Body of pancreas (tissue), 4 donors: ENCODE measurements at regions not wholly inside any gene's neighbourhood (a gene's known extent, or its start where the extent isn't known, plus 50 kb on each side); places are given as distances from the start of the nearest gene placed in this dataset.

Experiments used
- ATAC-seq: fragments of 150-250 bp; one replicate; pipeline ENCODE4 v1.9.1; 2016
- DNase-seq, 4 donors: peaks; one replicate each; pipeline ENCODE4 v3.0.0-alpha.2; 2019
- H3K27ac ChIP-seq, 4 donors: fragments of 200-600 bp; sonication (generic); 1 replicate in 3 of 4; 2 replicates in 1 of 4; pipeline versions ENCODE4 v1.5.1 to v1.6.1; 2016 to 2019; ENCODE audit warnings: mild to moderate bottlenecking in 1 of 4, mixed read lengths in 1 of 4, moderate library complexity in 1 of 4
- H3K27me3 ChIP-seq, 2 donors: fragments of 200-600 bp; sonication (generic); one replicate each; pipeline ENCODE4 v1.6.0; 2016; ENCODE audit warnings: mild to moderate bottlenecking in 1 of 2
- H3K36me3 ChIP-seq, 2 donors: fragments of 200-600 bp; sonication (generic); replicated peaks in 1 of 2; 2 replicates each; pipeline ENCODE4 v1.5.1; 2016; ENCODE audit warnings: low read depth in 2 of 2; ENCODE audit not compliant: insufficient read depth in 1 of 2
- H3K4me1 ChIP-seq: fragments of 200-600 bp; sonication (generic); one replicate; pipeline ENCODE4 v1.6.0; 2016
- H3K4me3 ChIP-seq, 2 donors: fragments of 200-600 bp; sonication (generic); 1 replicate in 1 of 2; 2 replicates in 1 of 2; pipeline ENCODE4 v1.5.1; 2016 to 2019
- H3K9me3 ChIP-seq, 3 donors: fragments of 200-600 bp; sonication (generic); 1 replicate in 2 of 3; 2 replicates in 1 of 3; pipeline ENCODE4 v1.5.1; 2016
- POLR2A ChIP-seq, 3 donors: fragments of 450-650 bp; IDR thresholded peaks; one replicate each; pipeline ENCODE4 v1.6.1; 2016; ENCODE audit warnings: antibody characterized with exemption in 3 of 3, mild to moderate bottlenecking in 2 of 3
- WGBS, 2 donors: methylation state at CpG; one replicate each; pipeline ENCODE4 v1.1.5; 2017; 5-methylcytosine and 5-hydroxymethylcytosine counted together
- intact Hi-C: fragments of 100-400 bp; cut with DNase I; formaldehyde crosslinking; loops from one replicate; pipeline ENCODE4 v1.15.1; 2023
- TF ChIP-seq, protein P1 (sequence below), 7 experiments: fragments of 450-650 bp in 4 of 7; fragments of 200-600 bp in 3 of 7; sonication (generic) in 3 of 7; IDR thresholded peaks; one replicate each; pipeline ENCODE4 v1.5.1; 2016 to 2019; ENCODE audit warnings: antibody characterized with exemption in 7 of 7

DNA sequence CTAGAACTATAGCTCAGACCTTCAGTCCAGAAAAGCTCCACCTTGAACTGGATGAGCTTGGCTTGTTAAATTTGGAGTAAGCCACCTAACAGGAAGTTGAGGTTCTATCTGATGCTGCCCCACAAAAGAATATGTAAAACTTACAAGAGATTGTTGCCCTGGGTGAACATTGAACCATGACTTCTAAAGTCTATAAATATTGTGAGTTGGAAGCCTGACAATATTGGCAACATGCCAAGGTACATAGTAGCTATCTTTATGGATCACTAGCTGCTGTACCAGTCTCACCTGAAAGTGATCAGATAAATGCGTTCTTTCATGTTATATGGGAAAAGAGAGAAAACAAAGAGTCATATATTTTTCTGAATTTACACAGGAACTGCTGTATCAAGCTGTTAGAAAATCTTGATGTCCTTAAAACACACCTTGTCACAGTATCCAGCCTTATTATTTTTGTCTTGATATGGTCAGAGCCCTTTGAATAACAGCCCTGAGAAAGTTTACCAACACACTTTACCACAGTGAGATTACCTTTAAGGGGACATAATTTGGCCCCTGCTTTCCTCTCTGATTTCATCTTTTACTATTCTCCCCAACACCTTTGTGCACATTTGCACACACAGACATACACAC is 92.0 kb downstream of the LSMEM1 start:
- H3K36me3 ChIP-seq = no peaks in the 10 kb centered on the region
- 13 to 14% methylated on average over 1 of the region's 1 CpG for WGBS, 2 donors
- DNase-seq (peak in 3 of 4 donors; percentile 16 to 50 (median 19)), ATAC-seq (peak; percentile 71)
- H3K4me1 ChIP-seq = peaks cover 25% of the 10 kb centered on the region
- H3K27me3 ChIP-seq = no peaks in the 10 kb centered on the region
- no peak overlapping the region for H3K4me3 ChIP-seq
- H3K27ac ChIP-seq = peak overlapping the region in 1 of 4 donors; percentile 5
- TF ChIP-seq, protein P1, sequence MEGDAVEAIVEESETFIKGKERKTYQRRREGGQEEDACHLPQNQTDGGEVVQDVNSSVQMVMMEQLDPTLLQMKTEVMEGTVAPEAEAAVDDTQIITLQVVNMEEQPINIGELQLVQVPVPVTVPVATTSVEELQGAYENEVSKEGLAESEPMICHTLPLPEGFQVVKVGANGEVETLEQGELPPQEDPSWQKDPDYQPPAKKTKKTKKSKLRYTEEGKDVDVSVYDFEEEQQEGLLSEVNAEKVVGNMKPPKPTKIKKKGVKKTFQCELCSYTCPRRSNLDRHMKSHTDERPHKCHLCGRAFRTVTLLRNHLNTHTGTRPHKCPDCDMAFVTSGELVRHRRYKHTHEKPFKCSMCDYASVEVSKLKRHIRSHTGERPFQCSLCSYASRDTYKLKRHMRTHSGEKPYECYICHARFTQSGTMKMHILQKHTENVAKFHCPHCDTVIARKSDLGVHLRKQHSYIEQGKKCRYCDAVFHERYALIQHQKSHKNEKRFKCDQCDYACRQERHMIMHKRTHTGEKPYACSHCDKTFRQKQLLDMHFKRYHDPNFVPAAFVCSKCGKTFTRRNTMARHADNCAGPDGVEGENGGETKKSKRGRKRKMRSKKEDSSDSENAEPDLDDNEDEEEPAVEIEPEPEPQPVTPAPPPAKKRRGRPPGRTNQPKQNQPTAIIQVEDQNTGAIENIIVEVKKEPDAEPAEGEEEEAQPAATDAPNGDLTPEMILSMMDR (IDR thresholded peaks at IDR 0.05) = no peak
- no peak for TF ChIP-seq POLR2A (IDR thresholded peaks at IDR 0.05)
- intact Hi-C loops = no loop called here
- no peaks in the 10 kb centered on the region for H3K9me3 ChIP-seq

DNA sequence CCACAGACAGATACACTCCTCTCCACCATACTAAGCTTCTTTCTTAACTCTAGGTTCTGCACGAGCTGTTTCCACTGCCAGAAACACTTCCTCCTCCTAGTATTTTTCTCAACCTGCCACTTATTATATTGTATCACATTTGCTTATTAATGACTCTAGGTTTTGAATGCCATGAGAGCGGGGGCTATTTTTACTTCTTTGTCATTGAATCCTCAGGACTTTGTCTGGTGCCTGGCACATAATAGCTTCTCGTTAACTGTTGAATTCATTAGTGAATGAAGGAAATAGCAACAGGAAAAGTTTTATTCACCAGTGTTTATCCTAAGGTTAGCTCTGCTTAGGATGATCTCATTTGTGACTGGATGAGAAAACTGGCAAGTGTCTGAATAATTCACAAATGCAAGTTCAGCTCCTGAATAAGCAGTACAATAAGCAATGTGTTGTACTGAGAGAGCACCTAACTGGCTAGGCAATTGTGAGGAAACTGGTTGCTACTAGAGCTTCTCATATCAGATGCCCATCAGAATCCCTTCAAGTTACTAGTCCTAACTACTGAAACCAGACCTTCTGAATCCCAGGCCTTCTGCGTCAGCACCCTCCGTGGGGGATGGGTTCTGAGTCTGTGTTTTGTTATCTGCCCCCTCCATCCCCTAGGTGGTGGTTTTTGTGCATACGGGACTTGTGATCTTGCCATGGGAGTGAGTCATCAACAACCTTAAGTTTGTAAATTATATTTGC is 92.7 kb downstream of the LSMEM1 start:
- ATAC-seq = no peak
- intact Hi-C loops = no loop called here
- Histone ChIP-seq H3K27me3 (no peaks in the 10 kb centered on the region), H3K27ac (peak overlapping the region in 1 of 4 donors; percentile 5), H3K36me3 (no peaks in the 10 kb centered on the region), H3K4me1 (peaks cover 25% of the 10 kb centered on the region), H3K4me3 (no peak overlapping the region), H3K9me3 (no peaks in the 10 kb centered on the region)
- 61 to 64% methylated on average over 6 of the region's 6 CpGs for WGBS, 2 donors
- TF ChIP-seq, protein P1 (IDR thresholded peaks at IDR 0.05) = no peak
- no peak for TF ChIP-seq POLR2A (IDR thresholded peaks at IDR 0.05)
- DNase-seq = no peak

DNA sequence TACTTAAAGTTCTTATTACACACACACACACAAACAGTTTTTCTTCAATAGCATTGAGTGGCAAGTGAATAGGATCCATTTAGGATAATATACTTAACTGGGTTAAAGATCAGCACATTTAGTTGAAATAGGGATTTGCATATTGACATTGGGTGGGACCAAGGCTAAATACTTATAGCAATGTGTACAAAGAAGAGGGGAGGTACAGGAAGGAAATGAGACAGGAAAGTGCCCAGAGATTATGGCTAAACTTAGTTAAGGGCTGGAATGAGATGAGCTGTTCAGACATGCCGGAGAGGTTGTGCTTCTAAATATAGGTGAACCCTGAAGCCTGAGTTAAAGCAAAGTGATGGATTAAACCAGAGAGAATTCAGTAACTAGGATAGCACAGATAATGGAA is 95.1 kb downstream of the LSMEM1 start:
- 85 to 96% methylated on average over 1 of the region's 1 CpG for WGBS, 2 donors
- DNase-seq (no peak), ATAC-seq (no peak)
- Histone ChIP-seq H3K27ac (no peak overlapping the region), H3K4me3 (no peak overlapping the region), H3K36me3 (no peaks in the 10 kb centered on the region), H3K27me3 (no peaks in the 10 kb centered on the region), H3K4me1 (peaks cover 25% of the 10 kb centered on the region), H3K9me3 (no peaks in the 10 kb centered on the region)
- TF ChIP-seq, protein P1 (IDR thresholded peaks at IDR 0.05) = no peak
- no peak for TF ChIP-seq POLR2A (IDR thresholded peaks at IDR 0.05)
- intact Hi-C loops = no loop called here

DNA sequence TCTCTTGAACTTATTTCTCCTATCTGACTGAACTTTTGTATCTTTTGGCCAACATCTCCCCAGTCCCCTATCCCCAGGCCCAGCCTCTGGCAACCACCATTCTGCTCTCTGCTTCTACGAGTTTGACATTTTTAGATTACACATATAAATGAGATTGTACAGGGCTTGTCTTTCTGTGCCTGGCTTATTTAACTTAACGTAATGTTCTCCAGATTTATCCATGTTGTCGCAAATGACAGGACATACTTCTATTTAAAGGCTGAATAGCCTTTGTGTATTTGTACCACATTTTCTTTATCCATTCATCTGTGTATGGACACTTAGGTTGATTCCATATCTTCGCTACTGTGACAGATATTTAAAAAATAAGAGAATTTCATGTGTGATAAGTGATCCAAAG is 98.6 kb downstream of the LSMEM1 start:
- TF ChIP-seq POLR2A (IDR thresholded peaks at IDR 0.05) = no peak
- TF ChIP-seq, protein P1 (IDR thresholded peaks at IDR 0.05) = no peak
- WGBS, 2 donors = 89% methylated on average over 4 of the region's 4 CpGs
- Histone ChIP-seq H3K4me3 (no peak overlapping the region), H3K4me1 (no peaks in the 10 kb centered on the region), H3K27ac (no peak overlapping the region), H3K27me3 (no peaks in the 10 kb centered on the region), H3K36me3 (no peaks in the 10 kb centered on the region), H3K9me3 (no peaks in the 10 kb centered on the region)
- DNase-seq = no peak
- ATAC-seq = no peak
- intact Hi-C loops = no loop called here
